ENCODE measurements at regions not wholly inside any gene's neighbourhood (a gene's known extent, or its start where the extent isn't known, plus 50 kb on each side); places are given as distances from the start of the nearest gene placed in this dataset.

- Histone ChIP-seq H3K4me3 (no peak overlapping the region), H3K36me3 (replicated peaks) (no peaks in the 10 kb centered on the region), H3K27me3 (ENCODE audit: low read depth) (no peaks in the 10 kb centered on the region), H3K9me3 (no peaks in the 10 kb centered on the region), H3K4me1 (no peaks in the 10 kb centered on the region)
- in situ Hi-C loops (cut with MboI; ENCODE audit: low sequenced_read_pairs) = no loop called here
- DNase-seq (ENCODE audit: low spot score in 2 of 2) = no peak
Observed at GRCh38 chr13:74061926-74062595, 72.1 kb downstream of the KLF12 start.

DNA sequence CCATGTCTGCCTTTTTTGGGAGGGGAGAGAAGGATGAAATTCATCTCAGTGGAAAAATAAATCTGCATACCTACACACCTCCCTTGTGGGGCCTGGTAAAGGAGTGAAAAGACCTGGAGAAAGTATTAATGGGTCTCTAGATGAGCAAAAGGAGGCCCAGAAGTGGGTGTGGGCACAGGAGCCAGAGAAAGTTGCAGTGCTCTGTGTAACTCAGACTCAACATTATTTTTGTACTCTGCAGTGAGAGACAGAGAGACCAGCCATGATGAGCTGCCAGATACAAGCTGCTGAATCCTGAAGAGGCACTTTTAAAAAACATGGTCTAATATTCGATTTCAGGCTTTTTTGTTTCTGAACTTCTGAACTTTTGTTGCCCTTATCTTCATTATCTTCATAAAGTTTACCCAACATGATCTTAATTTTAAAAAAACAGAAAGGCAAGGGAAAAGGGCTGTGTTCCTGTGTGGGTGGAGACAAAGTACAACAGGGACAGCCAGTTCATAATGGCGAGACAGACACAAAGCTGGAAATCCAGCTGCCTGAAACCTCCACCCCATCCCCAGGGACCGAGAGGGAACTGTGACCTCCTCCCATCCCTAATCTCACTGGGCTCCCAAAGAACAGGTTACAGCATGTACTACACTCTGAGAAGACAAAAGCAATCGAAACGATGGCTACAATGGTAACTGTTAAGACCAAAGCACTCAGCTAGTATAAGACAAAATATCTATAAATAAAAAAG is 77.2 kb downstream of the KLF12 start:
- no peaks in the 10 kb centered on the region for H3K27me3 ChIP-seq (ENCODE audit: low read depth)
- no peaks in the 10 kb centered on the region for H3K9me3 ChIP-seq
- no peaks in the 10 kb centered on the region; the same call in 1 of the 2 replicates for H3K4me1 ChIP-seq
- in situ Hi-C loops (cut with MboI; ENCODE audit: low sequenced_read_pairs) = no loop called here
- H3K36me3 ChIP-seq (replicated peaks) = no peaks in the 10 kb centered on the region
- H3K4me3 ChIP-seq = no peak overlapping the region
- DNase-seq (ENCODE audit: low spot score in 2 of 2) = peak in 1 of 2 experiments; percentile 52

DNA sequence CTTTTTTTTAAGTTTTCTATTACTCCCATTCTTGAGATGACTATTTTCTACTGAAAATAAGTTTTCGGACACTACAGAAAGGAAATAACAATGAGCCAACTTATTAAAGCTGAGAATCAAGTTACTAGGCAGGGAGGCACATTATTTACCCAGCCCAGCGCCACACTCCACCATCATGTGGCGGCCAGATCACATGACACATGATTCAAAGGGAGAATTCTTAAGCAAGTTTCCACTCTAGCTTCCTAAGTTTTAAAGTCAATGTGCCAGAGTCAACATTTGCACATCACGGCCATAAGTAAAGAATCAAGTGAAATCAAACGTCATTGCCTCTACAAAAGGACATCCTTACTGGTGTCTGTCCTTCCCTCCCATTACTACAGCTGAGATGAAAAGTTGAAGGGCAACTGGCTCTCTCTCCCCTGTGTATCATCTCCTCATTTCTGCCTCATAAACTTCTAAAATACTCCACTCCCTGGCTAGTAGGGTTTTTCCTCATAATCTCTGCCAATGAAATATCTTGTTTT is 81.7 kb downstream of the KLF12 start:
- Histone ChIP-seq H3K4me1 (peaks cover 4% of the 10 kb centered on the region), H3K27me3 (ENCODE audit: low read depth) (no peaks in the 10 kb centered on the region), H3K9me3 (no peaks in the 10 kb centered on the region), H3K4me3 (no peak overlapping the region), H3K36me3 (replicated peaks) (no peaks in the 10 kb centered on the region)
- in situ Hi-C loops (cut with MboI; ENCODE audit: low sequenced_read_pairs) = no loop called here
- DNase-seq (ENCODE audit: low spot score in 2 of 2) = no peak

- no peak for DNase-seq (ENCODE audit: low spot score in 2 of 2)
- Histone ChIP-seq H3K27me3 (ENCODE audit: low read depth) (no peaks in the 10 kb centered on the region), H3K4me1 (peaks cover 4% of the 10 kb centered on the region), H3K36me3 (replicated peaks) (no peaks in the 10 kb centered on the region), H3K4me3 (no peak overlapping the region), H3K9me3 (no peaks in the 10 kb centered on the region)
- in situ Hi-C loops (cut with MboI; ENCODE audit: low sequenced_read_pairs) = no loop called here
Observed at GRCh38 chr13:74048756-74049155, 85.4 kb downstream of the KLF12 start.

GRCh38 chr13:74047931-74048600 is 86.1 kb downstream of the KLF12 start:
- Histone ChIP-seq H3K27me3 (ENCODE audit: low read depth) (no peaks in the 10 kb centered on the region), H3K4me3 (no peak overlapping the region), H3K4me1 (peaks cover 4% of the 10 kb centered on the region), H3K36me3 (replicated peaks) (no peaks in the 10 kb centered on the region), H3K9me3 (no peaks in the 10 kb centered on the region)
- peak; percentile 67 to 74 for DNase-seq (ENCODE audit: low spot score in 2 of 2)
- in situ Hi-C loops (cut with MboI; ENCODE audit: low sequenced_read_pairs) = no loop called here

GRCh38 chr13:74046431-74046830 is 87.8 kb downstream of the KLF12 start:
- H3K36me3 ChIP-seq (replicated peaks) = no peaks in the 10 kb centered on the region
- H3K9me3 ChIP-seq = no peaks in the 10 kb centered on the region
- H3K27me3 ChIP-seq (ENCODE audit: low read depth) = no peaks in the 10 kb centered on the region
- in situ Hi-C loops (cut with MboI; ENCODE audit: low sequenced_read_pairs) = no loop called here
- H3K4me1 ChIP-seq = peaks cover 4% of the 10 kb centered on the region
- DNase-seq (ENCODE audit: low spot score in 2 of 2) = no peak
- H3K4me3 ChIP-seq = no peak overlapping the region

GRCh38 chr13:74045583-74045982 is 88.6 kb downstream of the KLF12 start:
- Histone ChIP-seq H3K9me3 (no peaks in the 10 kb centered on the region), H3K27me3 (ENCODE audit: low read depth) (no peaks in the 10 kb centered on the region), H3K36me3 (replicated peaks) (no peaks in the 10 kb centered on the region), H3K4me3 (no peak overlapping the region), H3K4me1 (peaks cover 4% of the 10 kb centered on the region)
- in situ Hi-C loops (cut with MboI; ENCODE audit: low sequenced_read_pairs) = no loop called here
- DNase-seq (ENCODE audit: low spot score in 2 of 2) = no peak

DNA sequence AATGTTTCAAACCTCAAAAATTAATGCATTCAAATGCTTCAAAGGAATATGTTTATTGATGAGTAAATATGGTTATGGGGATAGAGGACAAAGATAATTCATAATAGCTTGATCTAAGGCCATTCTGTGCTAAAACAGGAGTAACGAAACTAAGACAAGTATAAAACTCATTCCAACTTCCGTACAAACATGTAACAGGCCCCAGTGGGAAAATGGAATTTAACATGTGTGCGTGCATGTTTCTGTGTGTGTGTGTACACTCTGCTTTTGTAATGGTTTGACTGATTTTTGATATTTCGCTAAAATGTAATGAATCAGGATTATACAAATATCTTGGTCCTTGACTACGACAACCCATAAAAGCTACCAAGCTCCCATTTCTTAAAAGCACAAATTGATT is 91.0 kb downstream of the KLF12 start:
- DNase-seq (ENCODE audit: low spot score in 2 of 2) = no peak
- Histone ChIP-seq H3K4me3 (no peak overlapping the region), H3K4me1 (peaks cover 1% of the 10 kb centered on the region), H3K9me3 (no peaks in the 10 kb centered on the region), H3K27me3 (ENCODE audit: low read depth) (no peaks in the 10 kb centered on the region), H3K36me3 (replicated peaks) (no peaks in the 10 kb centered on the region)
- in situ Hi-C loops (cut with MboI; ENCODE audit: low sequenced_read_pairs) = no loop called here

GRCh38 chr13:74040200-74040599 is 94.0 kb downstream of the KLF12 start:
- Histone ChIP-seq H3K4me3 (no peak overlapping the region), H3K4me1 (no peaks in the 10 kb centered on the region), H3K9me3 (no peaks in the 10 kb centered on the region), H3K36me3 (replicated peaks) (no peaks in the 10 kb centered on the region), H3K27me3 (ENCODE audit: low read depth) (no peaks in the 10 kb centered on the region)
- in situ Hi-C loops (cut with MboI; ENCODE audit: low sequenced_read_pairs) = no loop called here
- peak; percentile 60 to 79 for DNase-seq (ENCODE audit: low spot score in 2 of 2)

DNA sequence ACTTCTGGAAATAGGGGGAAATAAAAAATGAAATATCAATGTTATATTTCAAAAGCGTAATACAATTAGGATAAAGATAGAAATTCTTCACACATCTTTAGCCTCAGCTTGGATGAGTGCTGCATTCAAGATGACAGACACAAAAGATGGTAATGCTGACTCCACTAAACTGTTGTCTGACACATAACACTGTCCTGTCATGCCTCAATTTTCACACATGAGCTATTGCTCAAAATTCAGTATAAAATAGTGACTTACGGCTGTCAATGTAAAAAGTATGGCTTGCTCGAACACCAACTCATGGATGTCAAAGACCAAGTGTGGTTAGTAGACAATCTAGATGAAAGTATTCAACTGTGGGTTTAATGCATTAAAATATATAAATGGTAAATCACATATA is 94.5 kb downstream of the KLF12 start:
- Histone ChIP-seq H3K4me3 (no peak overlapping the region), H3K27me3 (ENCODE audit: low read depth) (no peaks in the 10 kb centered on the region), H3K9me3 (no peaks in the 10 kb centered on the region), H3K36me3 (replicated peaks) (no peaks in the 10 kb centered on the region), H3K4me1 (no peaks in the 10 kb centered on the region)
- no peak for DNase-seq (ENCODE audit: low spot score in 2 of 2)
- in situ Hi-C loops (cut with MboI; ENCODE audit: low sequenced_read_pairs) = no loop called here

- no peaks in the 10 kb centered on the region for H3K4me1 ChIP-seq
- no peaks in the 10 kb centered on the region for H3K27me3 ChIP-seq (ENCODE audit: low read depth)
- no peak overlapping the region for H3K4me3 ChIP-seq
- no peaks in the 10 kb centered on the region for H3K36me3 ChIP-seq (replicated peaks)
- DNase-seq (ENCODE audit: low spot score in 2 of 2) = no peak
- in situ Hi-C loops (cut with MboI; ENCODE audit: low sequenced_read_pairs) = no loop called here
- H3K9me3 ChIP-seq = no peaks in the 10 kb centered on the region
Observed at GRCh38 chr13:74039154-74039553, 95.0 kb downstream of the KLF12 start.

DNA sequence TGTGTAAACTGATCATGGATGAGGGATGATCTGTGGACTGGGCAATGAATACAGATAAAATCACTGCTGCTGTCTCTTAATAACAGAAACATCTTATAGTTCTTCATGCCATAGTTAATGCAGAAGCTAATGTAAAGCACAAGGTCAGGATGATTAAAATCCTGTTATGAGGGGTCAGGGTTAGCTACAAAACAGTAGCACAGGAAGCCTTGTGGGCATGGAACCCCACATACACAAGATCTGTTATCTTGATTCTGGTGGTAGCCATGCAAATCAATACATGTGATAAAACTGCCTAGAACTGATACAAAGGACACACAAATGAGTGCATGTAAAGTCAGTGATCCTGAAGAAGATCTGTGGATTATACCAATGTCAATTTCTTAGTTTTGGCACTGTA is 96.4 kb downstream of the KLF12 start:
- Histone ChIP-seq H3K27me3 (ENCODE audit: low read depth) (no peaks in the 10 kb centered on the region), H3K36me3 (replicated peaks) (no peaks in the 10 kb centered on the region), H3K4me1 (no peaks in the 10 kb centered on the region), H3K4me3 (no peak overlapping the region), H3K9me3 (no peaks in the 10 kb centered on the region)
- in situ Hi-C loops (cut with MboI; ENCODE audit: low sequenced_read_pairs) = no loop called here
- no peak for DNase-seq (ENCODE audit: low spot score in 2 of 2)

GRCh38 chr13:74036373-74036772 is 97.8 kb downstream of the KLF12 start:
- Histone ChIP-seq H3K4me1 (no peaks in the 10 kb centered on the region), H3K9me3 (no peaks in the 10 kb centered on the region), H3K36me3 (replicated peaks) (no peaks in the 10 kb centered on the region), H3K4me3 (no peak overlapping the region), H3K27me3 (ENCODE audit: low read depth) (no peaks in the 10 kb centered on the region)
- no peak for DNase-seq (ENCODE audit: low spot score in 2 of 2)
- in situ Hi-C loops (cut with MboI; ENCODE audit: low sequenced_read_pairs) = no loop called here

GRCh38 chr13:74035896-74036295 is 98.3 kb downstream of the KLF12 start:
- DNase-seq (ENCODE audit: low spot score in 2 of 2) = no peak
- Histone ChIP-seq H3K4me3 (no peak overlapping the region), H3K4me1 (no peaks in the 10 kb centered on the region), H3K9me3 (no peaks in the 10 kb centered on the region), H3K36me3 (replicated peaks) (no peaks in the 10 kb centered on the region), H3K27me3 (ENCODE audit: low read depth) (no peaks in the 10 kb centered on the region)
- in situ Hi-C loops (cut with MboI; ENCODE audit: low sequenced_read_pairs) = no loop called here
